Subcutaneous abdominal adipose tissue (tissue), 5 donors: ENCODE measurements at regions not wholly inside any gene's neighbourhood (a gene's known extent, or its start where the extent isn't known, plus 50 kb on each side); places are given as distances from the start of the nearest gene placed in this dataset.

ENCODE experiments used
- H3K27ac ChIP-seq: one replicate; pipeline ENCODE4 v1.7.0; 2013; ENCODE audit warnings: low read depth, mild to moderate bottlenecking, inconsistent platforms, low read length, moderate library complexity
- H3K27me3 ChIP-seq, 5 donors: one replicate each; pipeline ENCODE4 v1.7.0; 2013; ENCODE audit warnings: low read length in 5 of 5, inconsistent platforms in 1 of 5; ENCODE audit not compliant: control insufficient read depth in 5 of 5, insufficient read depth in 4 of 5
- H3K36me3 ChIP-seq, 5 donors: one replicate each; pipeline ENCODE4 v1.7.0; 2013; ENCODE audit warnings: low read length in 5 of 5; ENCODE audit not compliant: control insufficient read depth in 5 of 5, insufficient read depth in 5 of 5
- H3K4me1 ChIP-seq, 5 donors: one replicate each; pipeline ENCODE4 v1.7.0; 2013; ENCODE audit warnings: low read length in 5 of 5, mild to moderate bottlenecking in 3 of 5, moderate library complexity in 1 of 5; ENCODE audit not compliant: control insufficient read depth in 5 of 5, insufficient read depth in 5 of 5
- H3K4me3 ChIP-seq, 5 donors: one replicate each; pipeline ENCODE4 v1.7.0; 2013; ENCODE audit warnings: low read length in 5 of 5, low read depth in 1 of 5
- H3K9ac ChIP-seq, 5 donors: one replicate each; pipeline ENCODE4 v1.7.0; 2013; ENCODE audit warnings: low read length in 5 of 5, mild to moderate bottlenecking in 4 of 5, moderate library complexity in 3 of 5
- H3K9me3 ChIP-seq, 5 donors: one replicate each; pipeline ENCODE4 v1.7.0; 2013; ENCODE audit warnings: low read length in 5 of 5; ENCODE audit not compliant: control insufficient read depth in 5 of 5
- donor health status: healthy.
- donor health status: healthy.
- donor health status: healthy.
- donor health status: healthy.
- donor health status: healthy.

DNA sequence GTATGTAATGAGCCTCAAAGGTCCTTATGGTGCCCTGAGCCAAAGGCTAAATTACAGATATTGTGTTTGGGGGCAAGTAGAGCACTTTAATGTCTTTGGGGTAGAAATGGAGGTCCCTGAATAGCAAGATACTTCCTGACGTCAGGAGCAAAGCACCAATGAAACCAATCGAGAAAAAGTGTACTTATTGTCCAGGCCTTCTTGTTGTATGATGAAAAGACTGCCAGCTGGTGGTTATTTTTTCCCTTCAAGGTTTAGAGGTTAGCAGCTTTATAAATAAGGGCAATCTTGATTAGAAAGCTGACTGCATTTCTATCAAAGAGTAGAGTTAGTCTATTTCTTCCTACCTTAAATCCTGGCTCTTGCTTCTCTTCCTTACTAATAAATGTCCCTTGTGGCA lies 76.1 kb upstream of the HSF2 start:
- H3K27me3 ChIP-seq = no peaks in the 10 kb centered on the region
- peak overlapping the region in 4 of 5 donors; percentile 51 to 68 (median 58) for H3K4me3 ChIP-seq
- no peaks in the 10 kb centered on the region for H3K36me3 ChIP-seq
- no peaks in the 10 kb centered on the region for H3K9me3 ChIP-seq
- no peak overlapping the region for H3K27ac ChIP-seq
- no peak overlapping the region for H3K9ac ChIP-seq
- peaks cover 0 to 6% (median 2%) of the 10 kb centered on the region in 5 donors for H3K4me1 ChIP-seq

DNA sequence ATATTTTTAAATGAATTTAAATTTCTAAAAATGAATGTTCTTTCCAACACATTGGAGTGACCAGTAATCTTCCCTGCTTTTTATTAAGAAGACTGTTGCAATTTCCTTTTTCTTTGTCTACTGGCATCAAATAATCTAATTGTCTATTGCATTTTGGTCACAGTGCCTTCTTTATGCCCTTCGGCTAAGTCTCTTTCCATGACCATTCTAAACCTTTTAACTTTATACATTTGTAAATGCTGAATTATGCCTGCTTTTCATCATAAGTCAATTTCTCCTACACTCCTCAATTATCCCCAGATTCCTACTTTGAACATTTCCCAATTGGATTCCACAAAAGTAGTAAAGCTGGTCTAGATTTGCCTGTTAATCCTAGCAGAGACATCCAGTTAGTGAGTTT lies 69.1 kb upstream of the HSF2 start:
- Histone ChIP-seq H3K36me3 (no peaks in the 10 kb centered on the region), H3K4me3 (no peak overlapping the region), H3K9ac (no peak overlapping the region), H3K9me3 (no peaks in the 10 kb centered on the region), H3K27ac (no peak overlapping the region), H3K27me3 (no peaks in the 10 kb centered on the region), H3K4me1 (no peaks in the 10 kb centered on the region)

GRCh38 chr6:122337645-122338044 lies 61.8 kb upstream of the HSF2 start:
- no peaks in the 10 kb centered on the region for H3K27me3 ChIP-seq
- no peaks in the 10 kb centered on the region for H3K4me1 ChIP-seq
- H3K9ac ChIP-seq = no peak overlapping the region
- H3K9me3 ChIP-seq = no peaks in the 10 kb centered on the region
- H3K27ac ChIP-seq = no peak overlapping the region
- no peak overlapping the region for H3K4me3 ChIP-seq
- no peaks in the 10 kb centered on the region for H3K36me3 ChIP-seq

GRCh38 chr6:122339661-122340060 lies 59.8 kb upstream of the HSF2 start:
- Histone ChIP-seq H3K4me3 (no peak overlapping the region), H3K27ac (no peak overlapping the region), H3K36me3 (no peaks in the 10 kb centered on the region), H3K9me3 (no peaks in the 10 kb centered on the region), H3K4me1 (no peaks in the 10 kb centered on the region), H3K27me3 (no peaks in the 10 kb centered on the region), H3K9ac (no peak overlapping the region)

DNA sequence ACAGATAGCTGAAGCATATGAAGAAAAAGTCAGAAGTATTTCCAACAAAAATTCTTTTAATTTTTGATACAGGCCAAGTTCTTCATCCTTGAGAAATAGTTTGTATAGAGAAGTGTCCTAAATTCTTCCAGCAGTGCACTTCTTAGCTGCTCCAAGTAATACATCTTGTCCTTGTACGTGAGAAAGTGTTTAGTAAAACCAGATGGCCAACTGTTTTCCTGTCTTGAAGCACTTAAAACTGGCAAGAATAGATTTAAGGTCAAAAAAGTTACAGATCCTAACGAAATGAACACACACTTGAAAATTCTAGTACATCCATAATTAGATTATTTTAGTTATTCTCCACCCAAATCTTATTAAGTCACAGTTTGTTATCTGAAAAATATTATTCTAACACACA lies 52.2 kb upstream of the HSF2 start:
- H3K27me3 ChIP-seq = no peaks in the 10 kb centered on the region
- H3K9ac ChIP-seq = no peak overlapping the region
- no peak overlapping the region for H3K4me3 ChIP-seq
- H3K9me3 ChIP-seq = no peaks in the 10 kb centered on the region
- no peak overlapping the region for H3K27ac ChIP-seq
- H3K36me3 ChIP-seq = no peaks in the 10 kb centered on the region
- H3K4me1 ChIP-seq = no peaks in the 10 kb centered on the region

DNA sequence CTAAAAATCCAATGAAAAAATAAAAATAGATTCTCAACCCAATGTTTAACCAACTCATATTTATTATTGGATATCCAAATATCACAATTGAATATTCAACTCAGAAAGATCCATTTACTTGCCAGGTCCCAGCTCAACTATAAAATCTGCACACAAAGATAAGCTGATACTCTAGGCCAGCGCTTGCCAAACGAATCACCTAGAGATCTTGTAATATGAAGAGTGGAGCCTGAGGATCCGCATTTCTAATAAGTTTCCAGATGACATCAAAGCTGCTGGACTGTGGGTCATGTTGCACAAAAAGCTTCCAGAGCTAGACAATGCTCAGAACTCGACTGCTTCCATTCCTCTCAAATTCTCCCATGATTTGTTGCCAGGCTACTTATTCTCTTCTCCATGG lies 51.7 kb upstream of the HSF2 start:
- Histone ChIP-seq H3K36me3 (no peaks in the 10 kb centered on the region), H3K27ac (no peak overlapping the region), H3K9me3 (no peaks in the 10 kb centered on the region), H3K4me3 (no peak overlapping the region), H3K9ac (no peak overlapping the region), H3K27me3 (no peaks in the 10 kb centered on the region), H3K4me1 (no peaks in the 10 kb centered on the region)
